Right kidney (tissue), 1 donor: ENCODE measurements at regions not wholly inside any gene's neighbourhood (a gene's known extent, or its start where the extent isn't known, plus 50 kb on each side); places are given as distances from the start of the nearest gene placed in this dataset.

Source experiments
- DNase-seq: peaks from one replicate; pipeline ENCODE4 v3.0.0-alpha.2; 2016

- no peak for DNase-seq
These were observed 270.3 kb upstream of the PARD3B start for GRCh38 chr2:204274991-204275390.

- no peak for DNase-seq
These were observed 268.0 kb upstream of the PARD3B start for GRCh38 chr2:204277226-204277625.

GRCh38 chr2:204278454-204278853, 266.8 kb upstream of the PARD3B start:
- no peak for DNase-seq

- no peak for DNase-seq
These were observed 265.5 kb upstream of the PARD3B start for GRCh38 chr2:204279819-204280218.

GRCh38 chr2:204280262-204280668, 265.0 kb upstream of the PARD3B start:
- DNase-seq, result no peak

- DNase-seq, result no peak
These were observed 263.2 kb upstream of the PARD3B start for GRCh38 chr2:204282081-204282480.

GRCh38 chr2:204282525-204282924, 262.8 kb upstream of the PARD3B start:
- DNase-seq, result peak; percentile 18

GRCh38 chr2:204289066-204289465, 256.2 kb upstream of the PARD3B start:
- no peak for DNase-seq

- DNase-seq, result no peak
These were observed 252.8 kb upstream of the PARD3B start for GRCh38 chr2:204292439-204292838.

- DNase-seq, result no peak
These were observed 251.2 kb upstream of the PARD3B start for GRCh38 chr2:204293884-204294747.

GRCh38 chr2:204298404-204298803, 246.9 kb upstream of the PARD3B start:
- DNase-seq, result no peak

GRCh38 chr2:204299766-204300165, 245.5 kb upstream of the PARD3B start:
- no peak for DNase-seq

GRCh38 chr2:204306667-204307066, 238.6 kb upstream of the PARD3B start:
- DNase-seq, result no peak

GRCh38 chr2:204312105-204312504, 233.2 kb upstream of the PARD3B start:
- no peak for DNase-seq

GRCh38 chr2:204313256-204313655, 232.0 kb upstream of the PARD3B start:
- DNase-seq, result no peak

- no peak for DNase-seq
These were observed 230.0 kb upstream of the PARD3B start for GRCh38 chr2:204315236-204315662.

GRCh38 chr2:204317640-204318039, 227.6 kb upstream of the PARD3B start:
- DNase-seq, result no peak

GRCh38 chr2:204321027-204321800, 224.1 kb upstream of the PARD3B start:
- no peak for DNase-seq

- DNase-seq, result no peak
These were observed 223.1 kb upstream of the PARD3B start for GRCh38 chr2:204321910-204322751.

- peak; percentile 63 for DNase-seq
These were observed 219.8 kb upstream of the PARD3B start for GRCh38 chr2:204325468-204325867.

- DNase-seq, result no peak
These were observed 216.9 kb upstream of the PARD3B start for GRCh38 chr2:204328373-204328772.

- DNase-seq, result no peak
These were observed 216.3 kb upstream of the PARD3B start for GRCh38 chr2:204329016-204329415.

- no peak for DNase-seq
These were observed 215.7 kb upstream of the PARD3B start for GRCh38 chr2:204329532-204329931.
